HepG2 (cell line): ENCODE measurements at regions not wholly inside any gene's neighbourhood (a gene's known extent, or its start where the extent isn't known, plus 50 kb on each side); places are given as distances from the start of the nearest gene placed in this dataset.

Experiments used
- ATAC-seq: fragments of 200-7000 bp; cut with Tn5 transposase; 3 replicates; pipeline ENCODE4 v1.9.1; 2020; ENCODE audit warnings: mild to moderate bottlenecking, moderate library complexity
- BruUV-seq: library from RNA; stranded (reverse); fragments of 400-500 nt; replicated peaks from 2 replicates; lab custom pipeline; 2021; lab: Mats Ljungman, UMichigan
- CTCF ChIA-PET: fragments of 300-600 bp; formaldehyde crosslinking; extraction: SDS; loops from one replicate; lab custom pipeline; 2021; ENCODE audit warnings: low total read pairs, inconsistent platforms, low intra/inter-chr PET ratio; lab: Yijun Ruan, JAX
- POLR2A ChIA-PET: fragments of 350-600 bp; sonication (Branson Sonifier 250); formaldehyde crosslinking; loops from one replicate; lab custom pipeline; 2020; ENCODE audit warnings: antibody characterized with exemption, inconsistent platforms; lab: Yijun Ruan, JAX
- DNase-seq: peaks from one replicate; pipeline ENCODE4 v3.0.0-alpha.2; 2015; ENCODE audit warnings: low spot score
- FAIRE-seq: peaks from 3 replicates; lab custom pipeline; 2011; peaks lifted over from hg19 to GRCh38; lab: Jason Lieb, UNC
- H2AFZ ChIP-seq: one replicate; pipeline ENCODE4 v1.6.1; 2011; ENCODE audit warnings: low read length, inconsistent platforms
- H3K27ac ChIP-seq: fragments of 300-600 bp; 3 replicates; pipeline ENCODE4 v1.8.0; 2011; ENCODE audit warnings: mixed run types, mild to moderate bottlenecking, mixed read lengths, low read length, inconsistent platforms; ENCODE audit not compliant: insufficient read depth; ENCODE audit errors: extremely low read length
- H3K27me3 ChIP-seq, 2 experiments: fragments of 200-600 bp in 1 of 2; 2 replicates in 1 of 2; 3 replicates in 1 of 2; pipeline versions ENCODE4 v1.6.0 to v1.8.0; 2011; ENCODE audit warnings: low read length in 2 of 2, mild to moderate bottlenecking in 2 of 2, moderate library complexity in 2 of 2, inconsistent platforms in 1 of 2; ENCODE audit not compliant: insufficient read depth in 2 of 2, control insufficient read depth in 1 of 2
- H3K36me3 ChIP-seq, 2 experiments: fragments of 200-600 bp in 1 of 2; replicated peaks in 1 of 2; 2 replicates in 1 of 2; 3 replicates in 1 of 2; pipeline versions ENCODE4 v1.5.1 to v1.8.0; 2011; ENCODE audit warnings: low read length in 2 of 2, inconsistent platforms in 1 of 2; ENCODE audit not compliant: insufficient read depth in 2 of 2, control insufficient read depth in 1 of 2
- H3K4me1 ChIP-seq: 2 replicates; pipeline ENCODE4 v1.5.1; 2012; ENCODE audit warnings: low read length, inconsistent platforms; ENCODE audit not compliant: insufficient read depth
- H3K4me2 ChIP-seq: 2 replicates; pipeline ENCODE4 v1.6.0; 2011; ENCODE audit warnings: low read depth, low read length, inconsistent platforms
- H3K4me3 ChIP-seq, 3 experiments: fragments of 200-600 bp in 1 of 3; sonication (generic), shearing (Covaris generic) in 1 of 3; replicated peaks in 1 of 3; 2 replicates each; pipeline ENCODE4 v1.5.1; 2011 to 2016; ENCODE audit warnings: low read length in 3 of 3, inconsistent platforms in 2 of 3, low read depth in 2 of 3, mild to moderate bottlenecking in 2 of 3, control low read depth in 1 of 3, mixed read lengths in 1 of 3; ENCODE audit not compliant: insufficient read depth in 1 of 3
- H3K79me2 ChIP-seq: one replicate; pipeline ENCODE4 v1.6.1; 2011; ENCODE audit warnings: low read length, inconsistent platforms; ENCODE audit not compliant: insufficient read depth
- H3K9ac ChIP-seq: 2 replicates; pipeline ENCODE4 v1.6.0; 2011; ENCODE audit warnings: mild to moderate bottlenecking, low read depth, low read length, inconsistent platforms; ENCODE audit not compliant: insufficient read depth
- H3K9me3 ChIP-seq: 2 replicates; pipeline ENCODE4 v1.5.1; 2012; ENCODE audit warnings: mild to moderate bottlenecking, low read length
- H4K20me1 ChIP-seq: 2 replicates; pipeline ENCODE4 v1.6.0; 2011; ENCODE audit warnings: inconsistent platforms, mild to moderate bottlenecking, low read length, moderate library complexity; ENCODE audit not compliant: insufficient read depth
- ARNT ChIP-seq: fragments of 450-650 bp; IDR thresholded peaks from 2 replicates; pipeline ENCODE4 v1.6.1; 2017
- CBX5 ChIP-seq: sonication (generic); formaldehyde crosslinking; IDR thresholded peaks from 2 replicates; pipeline ENCODE4 v1.4.0; 2020; ENCODE audit warnings: missing genetic modification reagents, borderline replicate concordance
- MIER2 ChIP-seq: IDR thresholded peaks from 2 replicates; pipeline ENCODE4 v1.6.1; 2016; ENCODE audit warnings: missing biosample characterization, missing genetic modification reagents
- PRPF4 ChIP-seq: fragments of 200-400 bp; formaldehyde crosslinking; IDR thresholded peaks from 2 replicates; pipeline ENCODE4 v1.6.1; 2016; ENCODE audit warnings: low read length, low read depth; ENCODE audit not compliant: poor library complexity, severe bottlenecking
- ZBTB20 ChIP-seq: sonication (generic); formaldehyde crosslinking; IDR thresholded peaks from 2 replicates; pipeline ENCODE4 v1.8.1; 2023; ENCODE audit warnings: missing genetic modification reagents, low read depth, mild to moderate bottlenecking, borderline replicate concordance
- ZFX ChIP-seq: sonication (generic); formaldehyde crosslinking; IDR thresholded peaks from 2 replicates; pipeline ENCODE4 v1.4.0; 2020; ENCODE audit warnings: mild to moderate bottlenecking, low read depth, missing genetic modification reagents, moderate library complexity
- ZIK1 ChIP-seq: sonication (generic); formaldehyde crosslinking; IDR thresholded peaks from 2 replicates; pipeline ENCODE4 v1.5.0; 2020; ENCODE audit warnings: mild to moderate bottlenecking, low read depth, missing genetic modification reagents, borderline replicate concordance
- ZNF205 ChIP-seq: IDR thresholded peaks from 2 replicates; pipeline ENCODE4 v1.6.1; 2018; ENCODE audit warnings: missing biosample characterization, missing genetic modification reagents
- ZNF451 ChIP-seq: sonication (generic); formaldehyde crosslinking; IDR thresholded peaks from 2 replicates; pipeline ENCODE4 v1.5.0; 2020; ENCODE audit warnings: mild to moderate bottlenecking, missing genetic modification reagents
- ZNF614 ChIP-seq: IDR thresholded peaks from 2 replicates; pipeline ENCODE4 v1.6.1; 2018; ENCODE audit warnings: missing biosample characterization, missing genetic modification reagents, inconsistent platforms, borderline replicate concordance
- ZNF672 ChIP-seq: sonication (generic); formaldehyde crosslinking; IDR thresholded peaks from 2 replicates; pipeline ENCODE4 v1.8.1; 2022; ENCODE audit warnings: missing genetic modification reagents
- ZNF674 ChIP-seq: sonication (generic); formaldehyde crosslinking; IDR thresholded peaks from 2 replicates; pipeline ENCODE4 v1.5.0; 2020; ENCODE audit warnings: low read depth, mild to moderate bottlenecking, missing genetic modification reagents
- WGBS: methylation state at CpG from one replicate; pipeline ENCODE4 v1.1.6; 2017; ENCODE audit warnings: low lambda C conversion rate; 5-methylcytosine and 5-hydroxymethylcytosine counted together
- in situ Hi-C: cut with HindIII; loops from 2 replicates; pipeline ENCODE4 v1.10.0; 2017; ENCODE audit warnings: low pct_unique_long_range_greater_than_20kb; ENCODE audit not compliant: extremely low pct_ligation_motif_present
- intact Hi-C: fragments of 100-400 bp; cut with micrococcal nuclease; formaldehyde crosslinking; loops from one replicate; pipeline ENCODE4 v1.10.0; 2022; ENCODE audit not compliant: unreplicated experiment
- TF ChIP-seq, protein P1 (sequence below), 2 experiments: sonication (generic) in 1 of 2; formaldehyde crosslinking in 1 of 2; IDR thresholded peaks; 2 replicates each; pipeline versions ENCODE4 v1.6.1 to v1.9.0; 2014 to 2022; ENCODE audit warnings: antibody characterized with exemption in 1 of 2, borderline replicate concordance in 1 of 2, inconsistent platforms in 1 of 2, low read depth in 1 of 2, missing genetic modification reagents in 1 of 2
- TF ChIP-seq, protein P2 (sequence below): IDR thresholded peaks from 2 replicates; pipeline ENCODE4 v1.6.1; 2016; ENCODE audit warnings: mild to moderate bottlenecking
- TF ChIP-seq, protein P3 (sequence below): IDR thresholded peaks from 2 replicates; pipeline ENCODE4 v1.6.1; 2016; ENCODE audit warnings: low read depth

DNA sequence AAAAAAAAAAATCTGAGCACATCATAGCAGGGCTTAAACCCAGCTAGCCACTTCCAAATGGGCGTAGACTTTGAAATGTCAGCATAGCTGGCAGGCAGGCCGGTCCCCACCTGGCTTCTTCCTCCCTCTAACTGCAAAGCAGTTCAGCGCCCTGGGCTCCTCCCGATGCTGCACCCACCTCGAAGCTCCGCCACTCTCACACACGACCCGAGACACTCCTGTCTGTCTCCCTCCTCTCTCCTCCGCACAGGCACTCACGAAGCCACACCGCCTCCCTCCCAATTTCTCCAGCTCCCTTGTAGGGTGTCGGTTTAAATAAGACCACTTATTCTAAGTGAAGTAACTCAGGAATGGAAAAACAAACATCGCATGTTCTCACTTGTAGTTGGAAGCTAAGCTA, 301.3 kb downstream of the NPHP4 start:
- 31% methylated on average over 13 of the region's 13 CpGs for WGBS
- H3K9me3 ChIP-seq = no peaks in the 10 kb centered on the region
- no peaks in the 10 kb centered on the region for H3K4me1 ChIP-seq
- BruUV-seq = no TSS peak
- no peak overlapping the region for H3K4me2 ChIP-seq
- no peak overlapping the region for H2AFZ ChIP-seq
- intact Hi-C loops = no loop called here
- no peak for DNase-seq
- ChIA-PET CTCF (no interaction called here), POLR2A (no interaction called here)
- in situ Hi-C loops = no loop called here
- peaks cover 1 to 21% of the 10 kb centered on the region in 2 experiments; a peak in 4 of 5 replicates for H3K27me3 ChIP-seq
- no peak for ATAC-seq
- FAIRE-seq = no peak
- no peaks in the 10 kb centered on the region for H3K36me3 ChIP-seq
- H3K9ac ChIP-seq = no peak overlapping the region
- no peak overlapping the region for H3K27ac ChIP-seq
- H3K4me3 ChIP-seq = no peak overlapping the region
- H3K79me2 ChIP-seq = no peaks in the 10 kb centered on the region
- H4K20me1 ChIP-seq = no peaks in the 10 kb centered on the region
- TF ChIP-seq ZBTB20 (no peak), ZNF614 (CRISPR knock-in tag) (no peak), ARNT (no peak), MIER2 (CRISPR knock-in tag) (no peak), ZIK1 (CRISPR knock-in tag) (no peak), ZNF205 (CRISPR knock-in tag) (no peak), ZNF451 (CRISPR knock-in tag) (no peak), CBX5 (CRISPR knock-in tag) (no peak), PRPF4 (no peak), ZNF674 (CRISPR knock-in tag) (no peak), ZFX (no peak), ZNF672 (CRISPR knock-in tag) (no peak)
- TF ChIP-seq, protein P1, sequence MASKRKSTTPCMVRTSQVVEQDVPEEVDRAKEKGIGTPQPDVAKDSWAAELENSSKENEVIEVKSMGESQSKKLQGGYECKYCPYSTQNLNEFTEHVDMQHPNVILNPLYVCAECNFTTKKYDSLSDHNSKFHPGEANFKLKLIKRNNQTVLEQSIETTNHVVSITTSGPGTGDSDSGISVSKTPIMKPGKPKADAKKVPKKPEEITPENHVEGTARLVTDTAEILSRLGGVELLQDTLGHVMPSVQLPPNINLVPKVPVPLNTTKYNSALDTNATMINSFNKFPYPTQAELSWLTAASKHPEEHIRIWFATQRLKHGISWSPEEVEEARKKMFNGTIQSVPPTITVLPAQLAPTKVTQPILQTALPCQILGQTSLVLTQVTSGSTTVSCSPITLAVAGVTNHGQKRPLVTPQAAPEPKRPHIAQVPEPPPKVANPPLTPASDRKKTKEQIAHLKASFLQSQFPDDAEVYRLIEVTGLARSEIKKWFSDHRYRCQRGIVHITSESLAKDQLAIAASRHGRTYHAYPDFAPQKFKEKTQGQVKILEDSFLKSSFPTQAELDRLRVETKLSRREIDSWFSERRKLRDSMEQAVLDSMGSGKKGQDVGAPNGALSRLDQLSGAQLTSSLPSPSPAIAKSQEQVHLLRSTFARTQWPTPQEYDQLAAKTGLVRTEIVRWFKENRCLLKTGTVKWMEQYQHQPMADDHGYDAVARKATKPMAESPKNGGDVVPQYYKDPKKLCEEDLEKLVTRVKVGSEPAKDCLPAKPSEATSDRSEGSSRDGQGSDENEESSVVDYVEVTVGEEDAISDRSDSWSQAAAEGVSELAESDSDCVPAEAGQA (IDR thresholded peaks at IDR 0.05; ENCODE audit: low read depth) = no peak
- TF ChIP-seq, protein P1 (CRISPR knock-in tag; IDR thresholded peaks at IDR 0.05; ENCODE audit: borderline replicate concordance) = no peak
- TF ChIP-seq, protein P2, sequence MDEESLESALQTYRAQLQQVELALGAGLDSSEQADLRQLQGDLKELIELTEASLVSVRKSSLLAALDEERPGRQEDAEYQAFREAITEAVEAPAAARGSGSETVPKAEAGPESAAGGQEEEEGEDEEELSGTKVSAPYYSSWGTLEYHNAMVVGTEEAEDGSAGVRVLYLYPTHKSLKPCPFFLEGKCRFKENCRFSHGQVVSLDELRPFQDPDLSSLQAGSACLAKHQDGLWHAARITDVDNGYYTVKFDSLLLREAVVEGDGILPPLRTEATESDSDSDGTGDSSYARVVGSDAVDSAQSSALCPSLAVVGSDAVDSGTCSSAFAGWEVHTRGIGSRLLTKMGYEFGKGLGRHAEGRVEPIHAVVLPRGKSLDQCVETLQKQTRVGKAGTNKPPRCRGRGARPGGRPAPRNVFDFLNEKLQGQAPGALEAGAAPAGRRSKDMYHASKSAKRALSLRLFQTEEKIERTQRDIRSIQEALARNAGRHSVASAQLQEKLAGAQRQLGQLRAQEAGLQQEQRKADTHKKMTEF (CRISPR knock-in tag) = no peak
- TF ChIP-seq, protein P3, sequence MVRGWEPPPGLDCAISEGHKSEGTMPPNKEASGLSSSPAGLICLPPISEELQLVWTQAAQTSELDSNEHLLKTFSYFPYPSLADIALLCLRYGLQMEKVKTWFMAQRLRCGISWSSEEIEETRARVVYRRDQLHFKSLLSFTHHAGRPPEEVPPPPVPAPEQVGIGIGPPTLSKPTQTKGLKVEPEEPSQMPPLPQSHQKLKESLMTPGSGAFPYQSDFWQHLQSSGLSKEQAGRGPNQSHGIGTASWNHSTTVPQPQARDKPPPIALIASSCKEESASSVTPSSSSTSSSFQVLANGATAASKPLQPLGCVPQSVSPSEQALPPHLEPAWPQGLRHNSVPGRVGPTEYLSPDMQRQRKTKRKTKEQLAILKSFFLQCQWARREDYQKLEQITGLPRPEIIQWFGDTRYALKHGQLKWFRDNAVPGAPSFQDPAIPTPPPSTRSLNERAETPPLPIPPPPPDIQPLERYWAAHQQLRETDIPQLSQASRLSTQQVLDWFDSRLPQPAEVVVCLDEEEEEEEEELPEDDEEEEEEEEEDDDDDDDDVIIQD (CRISPR knock-in tag) = no peak
